Right atrium auricular region (tissue), 2 donors: ENCODE measurements at regions not wholly inside any gene's neighbourhood (a gene's known extent, or its start where the extent isn't known, plus 50 kb on each side); places are given as distances from the start of the nearest gene placed in this dataset.

Experiments used
- DNase-seq: peaks from one replicate; pipeline ENCODE4 v3.0.0-alpha.2; 2019; ENCODE audit warnings: low spot score
- H3K27ac ChIP-seq, 2 donors: fragments of 200-600 bp; sonication (generic); 1 replicate in 1 of 2; 2 replicates in 1 of 2; pipeline ENCODE4 v1.5.1; 2016 to 2019
- H3K27me3 ChIP-seq, 2 donors: fragments of 200-600 bp; sonication (generic); one replicate each; pipeline versions ENCODE4 v1.5.1 to v1.6.0; 2017 to 2019
- H3K36me3 ChIP-seq: fragments of 200-600 bp; sonication (generic); one replicate; pipeline ENCODE4 v1.5.1; 2016
- H3K4me1 ChIP-seq, 2 donors: fragments of 200-600 bp; sonication (generic); one replicate each; pipeline versions ENCODE4 v1.5.1 to v1.6.0; 2017 to 2019
- H3K4me3 ChIP-seq, 2 donors: fragments of 200-600 bp; sonication (generic); 1 replicate in 1 of 2; 2 replicates in 1 of 2; pipeline ENCODE4 v1.5.1; 2017 to 2019; ENCODE audit warnings: mild to moderate bottlenecking in 1 of 2, moderate library complexity in 1 of 2
- H3K9me3 ChIP-seq, 2 donors: fragments of 200-600 bp; sonication (generic); one replicate each; pipeline ENCODE4 v1.5.1; 2019
- CTCF ChIP-seq, 2 donors: fragments of 200-600 bp; sonication (generic); IDR thresholded peaks; one replicate each; pipeline ENCODE4 v1.5.1; 2019; ENCODE audit warnings: antibody characterized with exemption in 2 of 2

DNA sequence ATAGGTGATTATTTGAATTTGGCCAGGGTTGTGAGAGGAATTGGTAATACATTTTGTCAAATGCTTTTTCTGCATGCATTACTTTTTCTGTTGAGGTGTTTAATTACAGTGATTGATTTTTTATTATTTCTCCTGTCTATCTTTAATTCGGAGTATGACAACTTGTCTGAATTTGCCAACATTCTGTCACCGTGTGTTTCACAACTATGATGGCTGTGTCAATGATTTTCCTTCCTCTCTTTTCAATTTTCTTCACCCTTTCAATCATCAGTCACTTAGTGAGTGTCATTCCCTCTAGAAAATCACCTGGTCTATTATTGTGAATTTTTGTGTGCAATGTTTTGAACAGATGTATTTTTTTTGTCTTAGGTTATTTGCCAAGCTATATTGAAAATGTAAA lies 1221.4 kb upstream of the CDH18 start:
- H3K9me3 ChIP-seq = no peaks in the 10 kb centered on the region
- H3K27ac ChIP-seq = no peak overlapping the region
- no peak for TF ChIP-seq CTCF (IDR thresholded peaks at IDR 0.05)
- H3K27me3 ChIP-seq = no peaks in the 10 kb centered on the region
- DNase-seq = no peak
- no peak overlapping the region for H3K4me3 ChIP-seq
- H3K4me1 ChIP-seq = no peaks in the 10 kb centered on the region
- no peaks in the 10 kb centered on the region for H3K36me3 ChIP-seq

DNA sequence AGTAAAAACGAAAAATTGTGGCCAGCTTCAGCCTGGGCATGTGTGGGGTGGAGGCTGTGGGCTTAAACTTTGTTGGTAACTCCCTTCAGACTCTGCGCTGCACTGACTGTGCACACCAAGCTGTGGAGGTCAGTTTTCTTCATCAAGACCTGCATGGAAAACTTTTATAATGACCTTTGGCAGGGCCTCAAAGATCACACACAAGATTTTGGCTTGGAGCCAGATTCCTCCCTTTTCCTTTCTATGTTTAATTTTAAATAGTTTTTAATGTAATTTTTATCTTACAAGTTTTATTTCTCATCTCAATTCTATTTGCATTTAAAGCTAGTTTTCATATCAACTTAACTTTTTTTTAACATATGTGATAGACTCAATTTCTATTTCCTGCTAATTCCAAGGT lies 1211.1 kb upstream of the CDH18 start:
- no peaks in the 10 kb centered on the region for H3K27me3 ChIP-seq
- no peaks in the 10 kb centered on the region for H3K9me3 ChIP-seq
- no peak for DNase-seq
- H3K27ac ChIP-seq = no peak overlapping the region
- no peak for TF ChIP-seq CTCF (IDR thresholded peaks at IDR 0.05)
- no peaks in the 10 kb centered on the region for H3K4me1 ChIP-seq
- no peaks in the 10 kb centered on the region for H3K36me3 ChIP-seq
- no peak overlapping the region for H3K4me3 ChIP-seq

- no peaks in the 10 kb centered on the region for H3K9me3 ChIP-seq
- no peaks in the 10 kb centered on the region for H3K4me1 ChIP-seq
- H3K27ac ChIP-seq = no peak overlapping the region
- no peaks in the 10 kb centered on the region for H3K27me3 ChIP-seq
- H3K4me3 ChIP-seq = no peak overlapping the region
- H3K36me3 ChIP-seq = no peaks in the 10 kb centered on the region
- no peak for DNase-seq
- TF ChIP-seq CTCF (IDR thresholded peaks at IDR 0.05) = no peak
Measured at GRCh38 chr5:21195145-21195544, 1207.1 kb upstream of the CDH18 start.

DNA sequence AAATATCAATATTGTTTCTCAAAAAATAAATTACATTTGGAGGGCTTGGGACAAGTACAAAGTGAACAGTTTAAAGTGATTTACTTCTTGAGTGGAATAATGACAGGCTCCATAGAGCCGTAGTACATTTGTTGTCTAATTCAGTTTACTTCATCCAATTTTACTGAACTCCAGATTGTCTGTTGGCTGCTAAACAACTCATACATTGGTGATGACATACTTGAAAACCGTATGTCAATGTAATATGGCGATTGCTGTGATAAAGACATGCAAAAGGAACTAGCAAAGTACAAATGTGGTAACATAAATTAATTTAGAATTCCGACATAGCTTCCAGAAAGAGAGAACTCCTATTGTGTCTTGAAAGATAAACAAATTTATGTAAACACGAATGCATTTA lies 1197.5 kb upstream of the CDH18 start:
- no peak for TF ChIP-seq CTCF (IDR thresholded peaks at IDR 0.05)
- Histone ChIP-seq H3K27me3 (no peaks in the 10 kb centered on the region), H3K4me3 (no peak overlapping the region), H3K9me3 (no peaks in the 10 kb centered on the region), H3K36me3 (no peaks in the 10 kb centered on the region), H3K27ac (no peak overlapping the region), H3K4me1 (no peaks in the 10 kb centered on the region)
- DNase-seq = no peak

GRCh38 chr5:21184581-21184980 lies 1196.6 kb upstream of the CDH18 start:
- DNase-seq = no peak
- Histone ChIP-seq H3K36me3 (no peaks in the 10 kb centered on the region), H3K4me3 (no peak overlapping the region), H3K27ac (no peak overlapping the region), H3K9me3 (no peaks in the 10 kb centered on the region), H3K27me3 (no peaks in the 10 kb centered on the region), H3K4me1 (no peaks in the 10 kb centered on the region)
- TF ChIP-seq CTCF (IDR thresholded peaks at IDR 0.05) = no peak

DNA sequence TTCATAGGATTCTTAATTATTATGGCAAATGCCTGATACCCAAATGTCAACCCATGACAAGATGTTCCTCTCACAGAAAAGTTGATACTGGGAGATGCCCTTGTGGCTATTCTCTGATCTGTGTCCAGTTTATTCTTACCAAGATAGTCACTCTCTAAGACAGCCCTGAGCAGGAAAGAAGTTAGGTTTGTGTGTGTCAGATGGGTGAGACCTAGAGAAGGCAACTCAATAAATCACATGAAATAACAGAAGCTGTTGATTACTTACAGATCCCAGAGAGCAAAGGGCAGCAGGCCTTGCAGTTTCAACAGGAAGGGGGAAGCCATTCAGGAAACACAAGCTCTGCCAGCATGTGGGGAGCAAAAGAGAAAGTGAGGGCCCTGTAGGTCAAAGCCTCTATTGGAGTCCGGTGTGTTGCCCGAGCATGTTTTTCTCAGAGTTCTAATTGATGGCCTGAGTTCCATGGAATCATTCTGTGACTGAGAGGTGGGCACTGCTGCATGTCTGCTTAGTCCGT lies 1193.7 kb upstream of the CDH18 start:
- H3K4me1 ChIP-seq = no peaks in the 10 kb centered on the region
- H3K27ac ChIP-seq = no peak overlapping the region
- no peaks in the 10 kb centered on the region for H3K9me3 ChIP-seq
- TF ChIP-seq CTCF (IDR thresholded peaks at IDR 0.05) = no peak
- H3K4me3 ChIP-seq = no peak overlapping the region
- no peaks in the 10 kb centered on the region for H3K36me3 ChIP-seq
- DNase-seq = no peak
- no peaks in the 10 kb centered on the region for H3K27me3 ChIP-seq
